ENCODE measurements at regions not wholly inside any gene's neighbourhood (a gene's known extent, or its start where the extent isn't known, plus 50 kb on each side); places are given as distances from the start of the nearest gene placed in this dataset.

DNA sequence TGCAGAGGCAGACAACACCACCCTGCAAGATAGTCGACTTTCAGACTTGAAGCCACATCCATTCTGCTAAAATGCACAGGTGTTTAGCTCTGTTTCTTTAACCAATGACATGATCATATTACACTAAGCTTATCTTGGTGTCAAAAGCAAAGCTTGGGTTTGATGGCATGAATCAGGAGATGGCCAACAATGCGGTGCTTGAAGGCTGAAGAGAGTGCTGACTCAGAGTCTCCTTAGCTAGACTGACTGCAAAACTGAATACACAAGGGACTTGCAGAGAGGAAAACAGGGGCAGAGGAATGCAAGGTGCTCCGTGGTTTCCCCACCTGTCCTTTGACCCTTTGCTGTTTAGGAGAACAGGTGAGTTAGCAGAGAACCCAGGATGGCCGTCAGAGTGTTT lies 262.6 kb downstream of the SIPA1L2 start:
- intact Hi-C loops (cut with DNase I; ENCODE audit: low total_unique reads) = no loop called here
- no peak for DNase-seq
- no peaks in the 10 kb centered on the region for H3K9me3 ChIP-seq
- H3K36me3 ChIP-seq = no peaks in the 10 kb centered on the region
- H3K27ac ChIP-seq = no peak overlapping the region
- no peak overlapping the region for H3K4me3 ChIP-seq
- no peaks in the 10 kb centered on the region for H3K27me3 ChIP-seq
- TF ChIP-seq, protein P1, sequence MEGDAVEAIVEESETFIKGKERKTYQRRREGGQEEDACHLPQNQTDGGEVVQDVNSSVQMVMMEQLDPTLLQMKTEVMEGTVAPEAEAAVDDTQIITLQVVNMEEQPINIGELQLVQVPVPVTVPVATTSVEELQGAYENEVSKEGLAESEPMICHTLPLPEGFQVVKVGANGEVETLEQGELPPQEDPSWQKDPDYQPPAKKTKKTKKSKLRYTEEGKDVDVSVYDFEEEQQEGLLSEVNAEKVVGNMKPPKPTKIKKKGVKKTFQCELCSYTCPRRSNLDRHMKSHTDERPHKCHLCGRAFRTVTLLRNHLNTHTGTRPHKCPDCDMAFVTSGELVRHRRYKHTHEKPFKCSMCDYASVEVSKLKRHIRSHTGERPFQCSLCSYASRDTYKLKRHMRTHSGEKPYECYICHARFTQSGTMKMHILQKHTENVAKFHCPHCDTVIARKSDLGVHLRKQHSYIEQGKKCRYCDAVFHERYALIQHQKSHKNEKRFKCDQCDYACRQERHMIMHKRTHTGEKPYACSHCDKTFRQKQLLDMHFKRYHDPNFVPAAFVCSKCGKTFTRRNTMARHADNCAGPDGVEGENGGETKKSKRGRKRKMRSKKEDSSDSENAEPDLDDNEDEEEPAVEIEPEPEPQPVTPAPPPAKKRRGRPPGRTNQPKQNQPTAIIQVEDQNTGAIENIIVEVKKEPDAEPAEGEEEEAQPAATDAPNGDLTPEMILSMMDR (IDR thresholded peaks at IDR 0.05) = no peak
- no peaks in the 10 kb centered on the region for H3K4me1 ChIP-seq

GRCh38 chr1:232364654-232365382 lies 265.1 kb downstream of the SIPA1L2 start:
- no peaks in the 10 kb centered on the region for H3K27me3 ChIP-seq
- no peaks in the 10 kb centered on the region for H3K4me1 ChIP-seq
- H3K9me3 ChIP-seq = no peaks in the 10 kb centered on the region
- intact Hi-C loops (cut with DNase I; ENCODE audit: low total_unique reads) = no loop called here
- DNase-seq = no peak
- H3K36me3 ChIP-seq = no peaks in the 10 kb centered on the region
- TF ChIP-seq, protein P1 (IDR thresholded peaks at IDR 0.05) = no peak
- H3K4me3 ChIP-seq = no peak overlapping the region
- H3K27ac ChIP-seq = no peak overlapping the region

DNA sequence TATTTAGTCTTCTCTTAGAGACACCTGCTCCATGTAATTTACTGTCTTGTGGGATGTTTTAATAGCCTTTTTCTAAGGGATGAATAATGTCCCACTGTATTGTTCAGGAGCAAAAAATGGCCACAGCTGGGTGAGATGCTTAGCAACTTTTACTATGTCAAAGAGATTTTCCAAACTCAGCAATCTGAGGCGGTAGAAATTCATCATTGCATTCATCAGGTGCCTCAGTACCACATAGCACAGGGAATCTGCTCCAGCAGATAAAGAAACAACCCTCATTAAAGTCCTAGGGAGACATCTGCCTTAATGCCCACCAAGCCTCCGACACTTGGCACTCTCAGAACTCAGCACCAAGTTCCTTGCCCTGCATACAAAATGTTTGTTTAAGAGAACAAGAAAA lies 266.9 kb downstream of the SIPA1L2 start:
- Histone ChIP-seq H3K4me1 (no peaks in the 10 kb centered on the region), H3K36me3 (no peaks in the 10 kb centered on the region), H3K9me3 (no peaks in the 10 kb centered on the region), H3K27ac (no peak overlapping the region), H3K4me3 (no peak overlapping the region), H3K27me3 (no peaks in the 10 kb centered on the region)
- no peak for DNase-seq
- intact Hi-C loops (cut with DNase I; ENCODE audit: low total_unique reads) = no loop called here
- TF ChIP-seq, protein P1 (IDR thresholded peaks at IDR 0.05) = no peak

DNA sequence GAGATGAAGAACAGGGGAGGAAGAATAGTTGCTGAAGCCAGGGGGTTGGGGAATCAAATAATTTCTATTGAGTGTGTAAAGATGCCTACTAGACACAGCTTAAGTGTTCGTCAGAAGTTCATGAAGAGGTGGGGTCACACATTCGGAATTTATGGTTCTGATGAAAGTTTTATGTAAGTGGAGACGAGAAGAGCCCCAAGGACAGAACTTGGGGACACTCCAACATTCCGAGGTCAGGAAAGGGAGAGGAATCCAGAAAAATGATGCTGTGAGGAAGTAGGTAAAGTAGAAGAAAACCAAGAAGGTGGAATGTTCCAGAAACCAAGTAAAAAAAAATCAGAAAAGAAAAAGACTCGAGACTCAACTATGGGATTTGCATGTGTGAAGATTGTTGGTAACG lies 272.5 kb downstream of the SIPA1L2 start:
- Histone ChIP-seq H3K4me3 (no peak overlapping the region), H3K9me3 (no peaks in the 10 kb centered on the region), H3K4me1 (no peaks in the 10 kb centered on the region), H3K27ac (no peak overlapping the region), H3K27me3 (no peaks in the 10 kb centered on the region), H3K36me3 (no peaks in the 10 kb centered on the region)
- intact Hi-C loops (cut with DNase I; ENCODE audit: low total_unique reads) = no loop called here
- DNase-seq = no peak
- TF ChIP-seq, protein P1 (IDR thresholded peaks at IDR 0.05) = no peak

GRCh38 chr1:232355162-232356006 lies 274.5 kb downstream of the SIPA1L2 start:
- Histone ChIP-seq H3K9me3 (no peaks in the 10 kb centered on the region), H3K27ac (no peak overlapping the region), H3K27me3 (no peaks in the 10 kb centered on the region), H3K4me1 (no peaks in the 10 kb centered on the region), H3K4me3 (no peak overlapping the region), H3K36me3 (no peaks in the 10 kb centered on the region)
- intact Hi-C loops (cut with DNase I; ENCODE audit: low total_unique reads) = no loop called here
- TF ChIP-seq, protein P1 (IDR thresholded peaks at IDR 0.05) = no peak
- DNase-seq = no peak

All from tibial artery (tissue), 4 donors.